ENCODE measurements at regions not wholly inside any gene's neighbourhood (a gene's known extent, or its start where the extent isn't known, plus 50 kb on each side); places are given as distances from the start of the nearest gene placed in this dataset.

GRCh38 chr9:118170032-118170955, 466.1 kb downstream of the TLR4 start:
- peak; percentile 73 for FAIRE-seq
- peak; percentile 67 for DNase-seq (ENCODE audit: low spot score)

GRCh38 chr9:118177241-118177640, 473.0 kb downstream of the TLR4 start:
- DNase-seq (ENCODE audit: low spot score) (no peak), FAIRE-seq (no peak)

- FAIRE-seq, result peak; percentile 94
These were observed 479.4 kb downstream of the TLR4 start for GRCh38 chr9:118183576-118183975.

GRCh38 chr9:118187408-118187807, 483.2 kb downstream of the TLR4 start:
- no peak for FAIRE-seq
- DNase-seq (ENCODE audit: low spot score), result no peak

More at GRCh38 chr9:118183576-118183975, 479.4 kb downstream of the TLR4 start:
- DNase-seq (ENCODE audit: low spot score), result peak; percentile 84

GRCh38 chr9:118189615-118190014, 485.4 kb downstream of the TLR4 start:
- no peak for DNase-seq (ENCODE audit: low spot score)
- FAIRE-seq, result no peak

- FAIRE-seq, result no peak
These were observed 488.6 kb downstream of the TLR4 start for GRCh38 chr9:118192807-118193206.

GRCh38 chr9:118209343-118209742, 505.1 kb downstream of the TLR4 start:
- FAIRE-seq, result no peak
- DNase-seq (ENCODE audit: low spot score), result no peak

More at GRCh38 chr9:118192807-118193206, 488.6 kb downstream of the TLR4 start:
- DNase-seq (ENCODE audit: low spot score), result no peak

GRCh38 chr9:118215549-118215948, 511.3 kb downstream of the TLR4 start:
- DNase-seq (ENCODE audit: low spot score) (no peak), FAIRE-seq (no peak)

GRCh38 chr9:118222375-118222774, 518.2 kb downstream of the TLR4 start:
- DNase-seq (ENCODE audit: low spot score), result peak; percentile 42
- peak; percentile 34 for FAIRE-seq

GRCh38 chr9:118223111-118223510, 518.9 kb downstream of the TLR4 start:
- FAIRE-seq, result no peak
- no peak for DNase-seq (ENCODE audit: low spot score)

- peak; percentile 92 for FAIRE-seq
- peak; percentile 73 for DNase-seq (ENCODE audit: low spot score)
These were observed 526.1 kb downstream of the TLR4 start for GRCh38 chr9:118230329-118230728.

GRCh38 chr9:118236625-118237024, 532.4 kb downstream of the TLR4 start:
- DNase-seq (ENCODE audit: low spot score) (no peak), FAIRE-seq (no peak)

- no peak for FAIRE-seq
- DNase-seq (ENCODE audit: low spot score), result no peak
These were observed 533.9 kb downstream of the TLR4 start for GRCh38 chr9:118238139-118238538.

GRCh38 chr9:118252027-118252426, 547.8 kb downstream of the TLR4 start:
- FAIRE-seq, result no peak

GRCh38 chr9:118262191-118262590, 558.0 kb downstream of the TLR4 start:
- DNase-seq (ENCODE audit: low spot score) (no peak), FAIRE-seq (no peak)

More at GRCh38 chr9:118252027-118252426, 547.8 kb downstream of the TLR4 start:
- no peak for DNase-seq (ENCODE audit: low spot score)

GRCh38 chr9:118263949-118264348, 559.7 kb downstream of the TLR4 start:
- no peak for FAIRE-seq

GRCh38 chr9:118268046-118268445, 563.8 kb downstream of the TLR4 start:
- no peak for DNase-seq (ENCODE audit: low spot score)
- no peak for FAIRE-seq

More at GRCh38 chr9:118263949-118264348, 559.7 kb downstream of the TLR4 start:
- DNase-seq (ENCODE audit: low spot score), result no peak

GRCh38 chr9:118269623-118270022, 565.4 kb downstream of the TLR4 start:
- FAIRE-seq (no peak), DNase-seq (ENCODE audit: low spot score) (no peak)

GRCh38 chr9:118271331-118271730, 567.1 kb downstream of the TLR4 start:
- FAIRE-seq (no peak), DNase-seq (ENCODE audit: low spot score) (no peak)

GRCh38 chr9:118271936-118272335, 567.7 kb downstream of the TLR4 start:
- DNase-seq (ENCODE audit: low spot score) (peak; percentile 21), FAIRE-seq (peak; percentile 80)

- FAIRE-seq, result no peak
- DNase-seq (ENCODE audit: low spot score), result no peak
These were observed 568.8 kb downstream of the TLR4 start for GRCh38 chr9:118273048-118273447.

GRCh38 chr9:118276784-118277183, 572.6 kb downstream of the TLR4 start:
- FAIRE-seq (no peak), DNase-seq (ENCODE audit: low spot score) (no peak)

GRCh38 chr9:118281772-118282171, 577.6 kb downstream of the TLR4 start:
- DNase-seq (ENCODE audit: low spot score), result no peak
- no peak for FAIRE-seq
